NCI-H2196 (cell line): ENCODE measurements at regions not wholly inside any gene's neighbourhood (a gene's known extent, or its start where the extent isn't known, plus 50 kb on each side); places are given as distances from the start of the nearest gene placed in this dataset.
A peak's percentile ranks its signal among the peaks of the same experiment; 100 is the strongest.
"Not testable (repeated sequence)": the region's sequence is repeated elsewhere in the genome, so short reads cannot be mapped to it uniquely, and the experiment has no call there.

Source experiments
- DNase-seq: peaks from one replicate; lab custom pipeline; 2025; ENCODE audit not compliant: unreplicated experiment; lab: John Stamatoyannopoulos, UW

DNA sequence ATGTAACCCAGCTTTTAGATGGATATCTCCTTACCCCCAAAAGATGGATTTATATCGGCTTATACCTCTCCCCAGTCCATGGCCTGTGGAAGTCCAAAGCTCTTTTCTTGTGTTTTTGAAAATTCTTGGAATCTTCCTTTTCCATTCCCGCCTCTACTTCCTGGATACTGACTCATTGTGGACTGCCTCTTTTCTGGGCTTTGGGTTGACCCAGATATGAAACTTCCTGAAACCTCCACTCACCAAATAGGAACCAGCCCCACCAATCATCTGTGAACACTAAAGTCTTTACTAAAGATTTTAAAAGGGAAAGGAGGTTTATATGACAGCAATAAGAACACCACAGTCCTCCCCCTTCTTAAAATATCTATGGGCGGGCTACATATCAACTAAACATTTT, 163.4 kb upstream of the SYN3 start:
- DNase-seq, result no peak

DNA sequence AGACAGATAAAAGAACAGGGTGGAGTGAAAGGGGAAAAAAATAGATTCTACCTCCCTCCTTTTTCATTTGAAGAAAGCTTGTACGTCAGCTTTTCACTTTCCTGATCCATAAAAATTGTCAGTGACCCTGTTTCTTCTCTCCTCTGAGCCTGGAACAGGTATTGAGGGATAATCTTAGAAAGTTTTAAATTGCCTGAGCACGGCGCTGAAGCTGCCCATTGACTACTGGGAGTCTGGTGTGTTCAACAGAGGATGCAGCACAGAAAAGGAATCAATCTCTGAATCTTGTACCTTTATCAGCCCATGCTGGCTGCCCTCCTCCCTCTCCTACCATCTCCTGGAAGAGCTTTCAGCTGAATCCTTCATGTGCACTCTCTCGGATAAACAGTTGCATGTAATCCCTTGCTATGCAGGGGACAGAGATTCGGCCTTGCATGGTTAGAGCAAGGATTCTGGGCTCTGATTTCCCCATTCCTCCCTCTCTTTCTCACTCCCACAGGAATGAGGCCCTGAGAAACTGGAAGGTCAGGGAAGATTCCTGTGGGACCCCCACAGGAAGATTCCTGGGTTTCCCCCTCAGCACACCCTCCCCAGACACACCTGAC, 162.4 kb upstream of the SYN3 start:
- no peak for DNase-seq

DNA sequence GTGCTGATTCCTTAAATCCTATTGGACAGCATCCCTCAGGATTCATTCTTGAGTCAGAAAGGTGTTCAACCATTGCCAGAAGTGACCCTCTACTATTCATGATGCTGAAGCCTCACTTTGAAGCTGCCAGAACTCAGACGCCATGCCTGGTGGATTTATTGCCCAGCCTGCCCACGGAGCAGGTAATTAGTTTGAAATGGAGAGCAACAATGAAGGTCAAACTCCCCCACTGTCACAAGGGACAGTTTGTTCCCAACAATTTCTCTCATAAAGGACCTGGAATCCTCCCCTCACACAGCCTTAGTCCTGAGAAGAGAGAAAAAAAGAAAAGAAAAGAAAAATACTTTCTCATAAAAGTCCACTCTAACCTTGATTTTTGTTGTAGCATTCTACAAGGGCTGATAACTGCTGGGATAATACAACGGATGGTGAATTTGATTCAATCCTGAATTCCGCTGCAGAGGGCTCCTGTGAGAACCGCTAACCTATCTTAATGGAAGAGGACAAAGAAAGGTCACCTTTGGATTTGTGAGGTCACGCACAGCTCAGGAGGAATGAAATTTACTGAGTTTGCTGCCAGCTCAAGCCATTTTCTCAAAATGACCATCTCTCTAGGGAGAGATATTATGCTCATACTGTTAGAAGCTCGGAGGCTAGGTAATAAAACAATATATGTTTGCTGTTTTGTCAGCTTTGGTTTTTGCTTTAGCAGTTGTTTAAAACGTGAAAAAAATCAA, 161.6 kb upstream of the SYN3 start:
- no peak for DNase-seq

DNA sequence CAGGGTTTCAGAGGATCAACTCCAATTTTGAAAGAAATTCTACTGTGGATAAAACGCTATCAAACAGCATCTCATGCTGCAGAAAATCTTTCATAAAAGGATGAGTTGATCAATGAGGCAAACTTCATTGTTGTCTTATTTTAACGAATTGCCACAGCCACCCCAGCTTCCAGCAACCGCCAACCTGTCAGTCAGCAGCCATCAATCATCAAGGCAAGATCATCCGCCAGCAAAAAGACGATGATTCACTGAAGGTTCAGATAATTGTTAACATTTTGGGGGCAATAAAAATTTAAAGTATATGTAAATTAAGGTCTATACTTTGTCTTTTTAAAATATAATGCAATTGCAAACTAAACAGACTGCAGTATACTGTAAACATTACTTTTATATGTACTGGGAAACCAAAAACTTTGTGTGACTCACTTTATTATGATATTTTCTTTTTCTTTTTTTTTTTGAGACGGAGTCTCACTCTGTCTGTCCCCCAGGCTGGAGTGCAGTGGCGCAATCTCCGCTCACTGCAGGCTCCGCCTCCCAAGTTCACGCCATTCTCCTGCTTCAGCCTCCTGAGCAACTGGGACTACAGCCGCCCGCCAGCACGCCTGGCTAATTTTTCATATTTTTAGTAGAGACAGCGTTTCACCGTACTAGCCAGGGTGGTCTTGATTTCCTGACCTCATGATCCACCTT, 155.3 kb upstream of the SYN3 start:
- no peak for DNase-seq

DNA sequence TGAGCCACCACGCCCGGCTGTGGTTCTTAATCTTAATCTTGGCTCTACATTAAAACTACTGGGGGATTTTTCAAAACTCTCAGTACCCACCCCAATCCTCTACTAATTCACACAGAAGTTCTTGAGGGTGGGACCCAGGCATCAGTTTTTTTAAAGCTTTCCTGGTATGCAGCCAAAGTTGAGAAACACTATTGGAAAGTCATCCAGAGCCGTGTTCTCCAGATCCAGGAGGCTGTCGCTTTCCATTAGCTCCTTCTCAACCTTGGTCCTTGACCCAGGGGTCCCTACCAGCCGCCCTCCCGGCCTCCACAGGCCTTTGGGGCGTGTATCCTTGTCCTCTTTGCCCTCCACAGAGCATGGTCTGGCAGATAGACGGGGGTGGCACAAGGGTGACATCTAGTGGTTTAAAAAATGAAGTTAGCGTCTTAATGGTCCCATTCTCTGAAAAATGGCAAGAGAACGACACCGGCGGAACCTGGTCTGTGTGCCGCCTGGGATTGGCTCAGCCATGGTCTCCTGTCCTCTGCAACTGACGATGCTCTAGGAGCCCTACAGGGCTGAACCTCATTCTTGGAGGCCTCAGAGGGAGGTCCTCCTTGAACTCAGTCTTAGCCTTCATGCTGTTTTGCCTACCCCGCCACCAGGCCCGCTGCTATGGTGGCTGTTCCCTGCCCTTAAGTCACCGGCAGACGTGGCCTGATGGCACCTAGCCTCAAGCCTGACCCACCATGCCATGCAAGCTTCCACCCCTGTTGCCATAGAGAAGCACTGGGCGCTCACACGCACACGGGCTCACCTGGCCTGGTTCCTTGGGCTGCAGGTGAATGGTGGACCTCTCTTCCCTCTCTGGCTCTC, 152.0 kb upstream of the SYN3 start:
- peak; percentile 9 for DNase-seq

DNA sequence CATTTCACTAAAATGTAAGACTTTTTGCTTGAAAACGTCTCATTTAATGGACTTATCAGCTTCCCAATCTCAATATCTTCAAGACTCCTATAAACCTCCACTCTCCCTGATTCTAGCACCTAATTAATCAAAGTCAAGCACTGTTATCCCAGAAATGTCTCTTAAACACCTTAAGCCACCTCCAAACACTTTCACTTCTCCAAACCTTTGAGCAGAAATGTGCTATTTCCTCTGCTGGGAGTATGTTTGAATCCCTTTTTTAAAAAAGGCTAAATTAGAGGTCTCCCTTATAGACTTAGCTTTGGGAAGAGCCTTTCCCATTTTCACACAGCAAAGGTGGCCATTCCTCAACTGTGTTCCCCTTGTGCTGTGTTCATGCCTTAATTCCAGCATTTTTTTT, 146.2 kb upstream of the SYN3 start:
- DNase-seq, result no peak

DNA sequence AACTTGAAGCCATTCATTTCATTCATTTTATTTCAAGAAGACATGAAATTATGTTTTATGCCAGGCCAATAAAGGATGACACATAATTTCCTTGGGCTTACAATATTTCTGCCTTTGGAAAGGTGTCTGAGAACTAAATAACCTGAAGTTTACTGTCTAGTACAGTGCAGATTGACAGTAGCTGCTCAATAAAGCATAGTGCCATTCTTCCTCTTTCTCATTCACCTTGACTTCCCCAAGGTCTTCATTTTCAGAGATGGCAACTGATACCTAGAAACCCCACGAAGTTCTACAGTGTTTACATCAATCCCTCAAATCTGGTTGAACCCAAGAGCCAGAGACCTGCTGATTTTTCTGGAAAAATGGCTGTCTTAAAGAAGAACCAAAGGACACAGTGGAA, 144.3 kb upstream of the SYN3 start:
- DNase-seq, result no peak

DNA sequence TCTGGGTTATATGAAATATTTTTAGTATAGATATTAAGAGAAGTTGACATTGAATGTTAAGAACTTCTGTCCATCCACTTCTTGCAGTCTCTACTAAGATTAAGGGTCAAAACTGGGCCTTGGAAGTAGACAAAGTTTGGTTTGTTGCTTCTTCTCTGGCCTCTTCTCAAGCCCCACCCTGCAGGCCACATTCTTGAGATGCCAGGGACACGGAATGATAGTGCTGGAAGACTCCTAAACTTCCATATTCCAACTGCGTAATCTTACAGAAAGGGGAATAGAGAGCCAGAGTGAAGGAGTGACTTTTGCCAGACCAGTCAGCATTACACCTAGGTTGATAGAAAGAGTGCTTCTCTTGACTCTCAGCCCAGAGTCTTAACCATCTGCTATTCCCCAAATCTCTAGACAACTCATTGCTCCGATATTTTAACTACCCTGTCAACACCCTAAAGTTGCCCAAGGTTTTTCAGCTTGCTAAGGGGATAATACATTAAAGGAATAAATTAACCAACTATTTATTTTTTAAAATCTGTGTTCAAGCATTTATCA, 136.4 kb upstream of the SYN3 start:
- no peak for DNase-seq

DNA sequence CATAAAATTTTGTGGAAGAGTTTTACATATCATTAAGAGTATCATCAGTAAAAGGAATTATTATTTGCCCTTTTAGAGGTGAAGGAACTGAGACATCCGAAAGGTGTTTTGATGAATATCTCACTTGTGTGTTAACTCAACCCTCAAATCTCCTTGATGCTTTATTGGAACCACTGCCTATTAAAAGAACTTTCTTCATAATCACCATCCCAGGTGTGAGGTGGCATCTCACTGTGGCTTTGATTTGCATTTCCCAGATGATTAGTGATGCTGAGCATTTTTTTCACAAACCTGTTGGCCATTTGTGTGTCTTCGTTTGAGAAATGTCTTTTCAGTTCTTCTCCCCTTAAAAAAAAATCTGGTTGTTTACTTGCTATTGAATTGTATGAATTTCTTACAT, 134.0 kb upstream of the SYN3 start:
- no peak for DNase-seq

DNA sequence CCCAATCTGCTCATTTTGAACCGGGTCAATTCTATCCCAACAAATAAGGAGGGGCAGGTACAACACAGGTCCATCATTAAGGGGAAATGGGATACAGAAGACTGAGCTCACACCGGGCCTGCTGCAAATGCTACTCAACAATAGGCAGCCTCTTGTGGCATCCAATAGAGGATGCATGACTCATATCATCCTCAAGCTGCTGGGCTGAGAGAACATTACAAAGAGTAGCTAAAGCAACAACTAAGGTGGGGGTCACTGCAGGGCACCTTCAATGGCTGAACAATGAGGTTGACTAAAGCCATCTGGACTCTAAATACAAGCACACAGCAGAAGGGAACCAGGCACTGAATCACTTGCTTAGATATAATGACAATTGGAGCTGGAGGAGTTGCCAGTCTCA, 130.1 kb upstream of the SYN3 start:
- DNase-seq, result no peak

DNA sequence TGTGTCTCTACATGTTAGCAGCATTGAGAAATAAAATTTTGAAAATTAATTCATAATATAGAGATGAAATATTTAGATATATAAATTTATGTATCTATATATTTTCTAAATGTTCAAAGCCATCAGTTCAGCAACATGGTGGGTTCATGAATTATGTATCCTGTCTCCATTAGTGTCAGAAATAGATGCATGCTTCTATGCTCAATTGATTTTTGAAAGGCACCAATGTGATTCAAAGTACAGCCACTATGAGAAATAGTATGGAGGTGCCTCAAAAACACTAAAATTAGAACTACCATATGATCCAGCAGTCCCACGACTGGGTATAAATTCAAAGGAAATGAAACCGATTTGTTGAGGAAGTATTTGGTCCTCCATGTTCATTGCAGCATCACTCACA, 128.6 kb upstream of the SYN3 start:
- no peak for DNase-seq

DNA sequence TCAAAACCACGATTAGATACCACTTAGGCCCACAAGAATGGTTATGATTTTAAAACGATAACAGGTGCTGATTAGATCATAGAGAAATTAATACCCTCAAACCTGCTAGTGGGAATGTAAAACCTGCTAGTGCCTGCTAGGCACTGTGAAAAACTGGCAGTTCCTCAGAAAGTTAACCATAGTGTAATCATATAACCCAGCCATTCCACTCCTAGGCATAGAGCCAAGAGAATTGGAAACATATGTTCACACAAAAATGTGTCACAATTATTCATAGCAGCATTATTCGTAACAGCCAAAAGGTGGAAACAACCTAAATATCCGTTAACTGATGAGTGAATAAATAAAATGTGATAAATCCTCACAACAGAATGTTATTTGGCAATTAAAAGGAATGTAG, 122.2 kb upstream of the SYN3 start:
- DNase-seq, result no peak

DNA sequence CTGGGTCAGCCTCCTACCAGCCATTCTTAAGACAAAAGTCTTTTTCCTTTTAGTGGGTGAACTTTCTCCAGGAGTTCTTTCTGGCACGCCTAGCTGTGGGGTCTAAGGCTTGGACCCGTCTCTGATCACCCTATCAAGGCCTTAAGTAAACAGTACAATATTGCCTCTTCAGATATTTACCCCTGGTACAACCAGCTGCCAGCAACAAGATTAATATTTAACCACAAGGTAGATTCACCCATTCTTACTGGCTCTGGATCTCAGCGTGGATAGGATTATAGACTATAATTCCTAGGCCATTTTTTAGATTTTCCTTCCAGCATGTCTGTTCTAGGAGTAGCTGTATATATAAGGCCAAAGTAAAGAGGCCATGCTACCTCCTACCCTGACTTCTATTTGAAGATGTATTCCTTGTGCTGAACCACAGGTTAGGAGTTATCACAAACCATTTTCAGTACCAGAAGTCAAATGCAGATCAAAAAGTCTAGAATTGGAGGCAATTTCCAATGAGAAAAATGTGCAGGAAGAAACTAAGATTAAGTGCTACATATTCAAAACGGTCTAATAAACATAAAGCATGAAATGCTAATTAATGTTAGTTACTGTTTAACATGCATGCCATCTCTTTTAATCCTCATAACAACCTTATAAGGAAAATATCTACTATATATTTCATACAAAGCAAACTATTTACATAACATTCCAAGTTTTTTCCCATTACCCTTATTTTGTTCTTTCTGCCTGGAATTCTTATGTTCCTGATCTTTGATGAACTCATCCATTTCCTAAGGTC, 110.0 kb upstream of the SYN3 start:
- DNase-seq, result no peak

DNA sequence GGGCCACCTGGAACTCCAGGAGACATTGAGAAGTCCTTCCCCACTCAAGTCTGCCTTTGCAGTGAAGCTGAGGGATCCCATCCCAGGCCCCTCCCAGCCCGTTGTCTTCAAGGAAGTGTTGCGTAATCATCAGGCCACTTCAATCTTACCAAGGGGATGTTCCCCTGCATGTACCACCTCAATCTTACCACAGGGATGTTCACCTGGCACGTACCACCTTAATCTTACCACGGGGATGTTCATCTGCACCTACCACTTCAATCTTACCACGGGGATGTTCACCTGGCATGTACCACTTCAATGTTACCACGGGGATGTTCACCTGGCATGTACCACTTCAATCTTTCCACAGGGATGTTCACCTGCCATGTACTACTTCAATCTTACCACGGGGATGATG, 108.0 kb upstream of the SYN3 start:
- DNase-seq, result no peak

DNA sequence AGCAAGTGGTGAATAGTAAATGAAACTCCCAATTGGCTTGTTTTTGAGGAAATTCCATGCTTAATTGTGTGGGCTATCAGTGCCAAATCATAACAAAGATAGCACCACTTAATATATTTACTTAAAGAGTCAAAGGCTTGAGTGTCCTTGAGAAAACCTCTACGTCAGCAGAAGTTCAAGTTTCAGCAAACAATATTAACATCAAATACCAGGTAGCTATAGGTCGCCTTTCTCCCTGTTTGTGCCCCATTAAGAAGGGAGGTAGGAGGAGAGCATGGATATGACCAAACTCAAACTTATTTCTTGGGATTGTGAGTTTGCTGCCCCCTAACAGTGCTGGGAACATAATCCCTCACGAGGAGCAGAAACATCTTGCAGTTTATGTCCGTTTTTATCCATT, 105.6 kb upstream of the SYN3 start:
- no peak for DNase-seq

DNA sequence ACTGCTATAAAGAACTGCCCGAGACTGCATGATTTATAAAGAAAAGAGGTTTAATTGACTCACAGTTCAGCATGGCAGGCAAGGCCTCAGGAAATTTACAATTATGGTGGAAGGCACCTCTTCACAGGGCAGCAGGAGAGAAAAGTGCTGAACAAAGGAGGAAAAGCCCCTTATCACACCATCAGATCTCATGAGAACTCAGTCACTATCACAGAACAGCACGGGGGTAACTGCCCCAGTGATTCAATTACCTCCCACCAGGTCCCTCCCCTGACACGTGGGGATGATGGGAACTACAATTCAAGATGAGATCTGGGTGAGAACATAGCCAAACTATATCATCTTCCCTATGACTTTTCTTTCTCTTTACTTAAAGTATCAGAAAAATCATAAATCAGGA, 104.0 kb upstream of the SYN3 start:
- DNase-seq, result no peak

DNA sequence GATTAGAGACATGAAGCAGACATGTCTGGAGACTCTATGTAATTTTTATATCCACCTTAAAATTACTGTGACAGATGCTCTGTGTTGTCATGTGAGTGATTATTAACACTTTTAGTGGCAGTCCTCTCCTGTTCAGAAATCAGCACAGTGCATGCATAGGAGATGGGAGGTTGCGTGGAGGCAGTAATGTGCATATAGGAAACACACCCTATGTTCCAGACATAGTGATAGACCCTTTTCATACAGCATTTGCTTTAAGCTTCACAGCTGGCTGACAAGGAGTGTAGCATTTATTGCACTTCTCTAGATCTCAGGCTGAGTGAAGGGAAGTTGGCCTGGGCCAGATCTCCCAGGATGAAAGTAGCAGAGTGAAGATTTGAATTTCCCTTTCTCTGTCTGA, 102.3 kb upstream of the SYN3 start:
- DNase-seq, result no peak

DNA sequence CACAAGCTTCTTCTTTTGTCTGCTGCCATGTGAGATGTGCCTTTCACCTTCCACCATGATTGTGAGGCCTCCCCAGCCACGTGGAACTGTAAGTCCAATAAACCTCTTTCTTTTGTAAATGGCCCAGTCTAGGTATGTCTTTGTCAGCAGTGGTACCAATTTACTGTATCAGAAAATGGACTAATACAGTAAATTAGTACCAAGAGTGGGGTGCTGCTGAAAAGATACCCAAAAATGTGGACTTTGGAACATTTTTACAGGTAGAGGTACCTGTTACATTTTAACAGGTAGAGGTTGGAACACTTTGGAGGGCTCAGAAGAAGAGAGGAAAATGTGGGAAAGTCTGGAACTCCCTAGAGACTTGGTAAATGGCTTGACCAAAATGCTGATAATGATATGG, 96.8 kb upstream of the SYN3 start:
- DNase-seq, result not testable (repeated sequence)

DNA sequence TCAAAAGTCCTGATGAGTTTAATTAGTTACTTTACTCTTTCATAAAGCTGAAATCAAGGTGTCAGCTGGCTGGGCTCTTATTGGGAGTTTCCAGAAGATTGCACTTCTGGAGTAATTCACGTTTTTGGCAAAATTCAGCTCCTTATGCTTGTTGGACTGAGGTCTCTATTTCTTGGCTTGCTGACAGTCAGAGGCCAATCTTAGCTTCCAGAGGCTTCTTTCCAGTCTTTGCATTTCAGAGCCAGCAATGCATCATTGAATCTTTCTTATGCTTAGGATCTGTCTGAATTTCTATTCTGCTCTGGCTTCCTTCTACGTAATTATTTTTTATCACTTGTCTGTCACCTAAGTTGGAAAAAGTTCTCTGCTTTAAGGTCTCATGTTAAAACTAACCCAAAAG, 91.4 kb upstream of the SYN3 start:
- no peak for DNase-seq

DNA sequence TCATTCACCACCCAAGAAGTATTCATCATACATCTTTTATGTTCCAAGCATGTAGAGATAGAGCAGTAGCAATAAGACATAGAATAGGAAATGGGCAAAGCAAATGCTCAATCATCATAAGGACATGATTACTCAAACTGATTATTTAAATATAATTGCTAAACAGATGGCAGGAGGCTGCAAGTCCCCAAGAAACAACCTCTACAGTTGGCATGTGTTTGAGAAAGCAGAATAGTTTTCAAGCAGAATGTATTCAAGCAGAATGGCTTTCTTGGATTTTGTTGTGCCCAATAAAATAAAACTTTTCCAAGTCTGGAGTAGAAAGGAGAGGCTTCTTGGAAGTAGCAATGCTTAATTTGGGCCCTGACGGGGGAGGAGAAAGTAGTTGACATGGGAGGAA, 86.5 kb upstream of the SYN3 start:
- DNase-seq, result no peak
